ENCODE measurements at regions not wholly inside any gene's neighbourhood (a gene's known extent, or its start where the extent isn't known, plus 50 kb on each side); places are given as distances from the start of the nearest gene placed in this dataset.

DNA sequence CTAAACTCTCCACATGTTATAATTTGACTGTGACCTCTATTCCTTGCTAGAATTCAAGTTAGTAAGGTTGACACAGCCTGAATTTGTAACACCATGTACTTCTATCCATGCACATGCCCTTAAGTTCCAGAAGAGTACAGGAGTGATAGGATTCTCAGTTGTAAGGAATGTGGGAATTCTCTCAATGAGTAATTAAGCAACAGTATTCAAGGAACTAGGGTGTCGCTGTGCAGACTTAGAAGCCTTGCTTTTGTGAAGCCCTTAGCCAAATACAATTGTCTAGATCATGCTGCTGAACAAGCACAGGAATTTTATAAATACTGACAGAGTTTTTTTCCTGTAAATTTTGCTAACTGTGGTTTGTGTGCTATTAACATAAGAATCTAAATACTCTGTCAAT is 276.3 kb upstream of the PTBP2 start:
- TF ChIP-seq, protein P1, sequence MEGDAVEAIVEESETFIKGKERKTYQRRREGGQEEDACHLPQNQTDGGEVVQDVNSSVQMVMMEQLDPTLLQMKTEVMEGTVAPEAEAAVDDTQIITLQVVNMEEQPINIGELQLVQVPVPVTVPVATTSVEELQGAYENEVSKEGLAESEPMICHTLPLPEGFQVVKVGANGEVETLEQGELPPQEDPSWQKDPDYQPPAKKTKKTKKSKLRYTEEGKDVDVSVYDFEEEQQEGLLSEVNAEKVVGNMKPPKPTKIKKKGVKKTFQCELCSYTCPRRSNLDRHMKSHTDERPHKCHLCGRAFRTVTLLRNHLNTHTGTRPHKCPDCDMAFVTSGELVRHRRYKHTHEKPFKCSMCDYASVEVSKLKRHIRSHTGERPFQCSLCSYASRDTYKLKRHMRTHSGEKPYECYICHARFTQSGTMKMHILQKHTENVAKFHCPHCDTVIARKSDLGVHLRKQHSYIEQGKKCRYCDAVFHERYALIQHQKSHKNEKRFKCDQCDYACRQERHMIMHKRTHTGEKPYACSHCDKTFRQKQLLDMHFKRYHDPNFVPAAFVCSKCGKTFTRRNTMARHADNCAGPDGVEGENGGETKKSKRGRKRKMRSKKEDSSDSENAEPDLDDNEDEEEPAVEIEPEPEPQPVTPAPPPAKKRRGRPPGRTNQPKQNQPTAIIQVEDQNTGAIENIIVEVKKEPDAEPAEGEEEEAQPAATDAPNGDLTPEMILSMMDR (IDR thresholded peaks at IDR 0.05): no peak
- TF ChIP-seq POLR2A (IDR thresholded peaks at IDR 0.05): no peak

All from thyroid gland (tissue), 4 donors.